Cardiac fibroblast (primary cell): ENCODE measurements at regions not wholly inside any gene's neighbourhood (a gene's known extent, or its start where the extent isn't known, plus 50 kb on each side); places are given as distances from the start of the nearest gene placed in this dataset.

ENCODE experiments used
- DNase-seq, 2 donors: peaks; one replicate each; pipeline versions ENCODE4 v3.0.0 to v3.0.0-alpha.2; 2010; ENCODE audit warnings: low read depth in 2 of 2
- H3K4me3 ChIP-seq, 2 donors: replicated peaks in 1 of 2; 1 replicate in 1 of 2; 2 replicates in 1 of 2; pipeline ENCODE4 v1.5.1; 2011; ENCODE audit warnings: low read depth in 2 of 2, low read length in 2 of 2, mild to moderate bottlenecking in 2 of 2, moderate library complexity in 1 of 2
- TF ChIP-seq, protein P1 (sequence below): IDR thresholded peaks from one replicate; pipeline ENCODE4 v1.5.1; 2011; ENCODE audit warnings: low read depth, mild to moderate bottlenecking, low read length, inconsistent platforms

DNA sequence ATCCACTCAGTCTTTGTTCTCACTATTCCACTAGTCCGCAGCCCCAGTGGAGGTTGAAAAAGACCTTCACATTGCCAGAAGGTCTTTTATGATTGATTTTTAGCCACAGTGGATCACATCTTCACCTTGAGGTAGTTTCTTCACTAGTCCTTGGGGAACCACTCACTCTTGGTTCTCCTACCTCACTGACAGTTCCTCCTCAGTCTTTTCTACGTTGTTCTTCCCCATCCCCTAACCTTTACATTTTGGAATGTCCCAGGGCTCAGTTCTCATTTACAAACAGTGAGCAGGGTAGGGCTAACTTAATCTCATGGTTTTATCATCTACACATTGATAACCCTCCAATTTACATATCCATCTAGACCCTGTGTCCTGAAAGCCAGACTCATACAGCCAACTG lies 316.4 kb upstream of the SORL1-AS1 start:
- no peak overlapping the region for H3K4me3 ChIP-seq
- TF ChIP-seq, protein P1, sequence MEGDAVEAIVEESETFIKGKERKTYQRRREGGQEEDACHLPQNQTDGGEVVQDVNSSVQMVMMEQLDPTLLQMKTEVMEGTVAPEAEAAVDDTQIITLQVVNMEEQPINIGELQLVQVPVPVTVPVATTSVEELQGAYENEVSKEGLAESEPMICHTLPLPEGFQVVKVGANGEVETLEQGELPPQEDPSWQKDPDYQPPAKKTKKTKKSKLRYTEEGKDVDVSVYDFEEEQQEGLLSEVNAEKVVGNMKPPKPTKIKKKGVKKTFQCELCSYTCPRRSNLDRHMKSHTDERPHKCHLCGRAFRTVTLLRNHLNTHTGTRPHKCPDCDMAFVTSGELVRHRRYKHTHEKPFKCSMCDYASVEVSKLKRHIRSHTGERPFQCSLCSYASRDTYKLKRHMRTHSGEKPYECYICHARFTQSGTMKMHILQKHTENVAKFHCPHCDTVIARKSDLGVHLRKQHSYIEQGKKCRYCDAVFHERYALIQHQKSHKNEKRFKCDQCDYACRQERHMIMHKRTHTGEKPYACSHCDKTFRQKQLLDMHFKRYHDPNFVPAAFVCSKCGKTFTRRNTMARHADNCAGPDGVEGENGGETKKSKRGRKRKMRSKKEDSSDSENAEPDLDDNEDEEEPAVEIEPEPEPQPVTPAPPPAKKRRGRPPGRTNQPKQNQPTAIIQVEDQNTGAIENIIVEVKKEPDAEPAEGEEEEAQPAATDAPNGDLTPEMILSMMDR: no peak
- DNase-seq: no peak

DNA sequence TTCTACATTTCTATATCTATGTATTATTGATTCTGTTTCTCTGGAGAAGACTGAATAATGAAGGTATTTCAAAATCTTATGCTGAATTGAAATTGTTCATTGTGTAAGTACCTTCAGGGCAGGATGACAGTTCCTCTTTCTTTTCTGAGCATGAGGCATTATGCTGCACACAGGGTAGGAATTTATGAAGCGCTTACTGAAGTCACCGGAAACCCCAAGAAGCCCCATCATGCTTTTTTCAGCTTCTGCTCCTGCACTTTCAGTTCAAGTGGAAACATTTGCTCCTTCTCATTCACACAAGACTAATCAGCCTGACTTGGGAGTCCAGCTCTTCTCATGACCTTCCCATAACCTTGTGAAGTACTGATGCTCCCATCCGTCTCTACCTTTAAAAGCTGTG lies 314.7 kb upstream of the SORL1-AS1 start:
- H3K4me3 ChIP-seq: no peak overlapping the region
- TF ChIP-seq, protein P1: no peak
- DNase-seq: no peak

DNA sequence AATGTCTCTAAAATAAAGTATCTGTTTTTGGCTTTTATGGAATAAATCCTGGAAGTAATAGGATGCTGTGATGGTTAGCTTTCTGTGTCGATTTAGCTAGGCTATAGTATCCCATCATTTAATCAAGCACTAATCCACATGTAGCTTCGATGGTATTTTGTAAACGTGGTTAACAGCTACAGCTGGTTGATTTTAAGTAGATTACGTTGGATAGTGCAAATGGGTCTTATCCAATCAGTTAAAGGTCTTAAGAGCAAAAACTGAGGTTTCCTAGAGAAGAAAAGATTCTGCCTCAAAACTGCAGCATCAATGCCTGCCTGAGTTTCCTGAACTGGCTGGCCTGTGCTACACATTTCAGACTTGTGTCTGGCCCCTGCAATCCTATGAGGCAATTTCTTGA lies 314.2 kb upstream of the SORL1-AS1 start:
- no peak for DNase-seq
- TF ChIP-seq, protein P1: no peak

DNA sequence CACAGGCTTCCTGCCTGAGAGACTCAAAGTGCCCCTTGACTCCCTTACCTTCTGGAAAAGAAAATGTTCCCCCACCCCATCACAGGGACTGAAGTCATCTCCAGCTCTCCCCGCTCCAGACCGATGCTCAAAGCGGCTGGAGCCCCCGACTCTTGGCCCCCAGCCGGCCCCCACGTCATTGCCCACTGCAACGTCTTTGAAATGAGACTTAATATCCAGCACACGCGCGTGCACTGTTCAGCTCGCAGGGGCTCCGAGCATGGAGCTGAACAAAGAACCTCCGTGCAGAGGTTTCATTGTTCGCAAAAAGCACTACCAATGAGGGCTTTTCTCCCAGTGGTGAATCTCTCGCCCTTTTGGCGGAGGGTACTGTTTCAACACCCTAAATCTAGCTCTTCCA lies 313.4 kb upstream of the SORL1-AS1 start:
- TF ChIP-seq, protein P1: no peak
- no peak for DNase-seq
- H3K4me3 ChIP-seq: no peak overlapping the region

More for the DNA sequence above, 314.2 kb upstream of the SORL1-AS1 start:
- no peak overlapping the region for H3K4me3 ChIP-seq

DNA sequence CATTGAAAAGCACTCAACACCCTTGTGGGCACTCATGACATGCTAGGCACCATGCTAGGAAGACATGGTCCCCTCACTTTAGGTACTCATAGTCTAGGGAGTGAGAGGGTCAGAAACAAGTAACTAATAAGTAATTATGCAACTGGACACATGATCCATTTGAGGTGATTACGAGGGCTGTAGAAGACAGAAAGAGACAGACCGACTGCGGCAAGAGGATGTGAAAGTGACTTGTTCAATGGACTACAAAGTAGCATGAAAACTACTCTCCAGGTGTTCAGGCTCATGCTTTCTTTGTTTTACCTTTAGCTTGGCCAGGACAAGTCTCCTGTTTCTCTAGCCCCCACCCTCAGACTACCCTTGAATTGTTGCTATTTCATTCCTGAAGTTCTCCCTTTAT lies 310.8 kb upstream of the SORL1-AS1 start:
- DNase-seq: no peak
- H3K4me3 ChIP-seq: no peak overlapping the region
- TF ChIP-seq, protein P1: no peak

DNA sequence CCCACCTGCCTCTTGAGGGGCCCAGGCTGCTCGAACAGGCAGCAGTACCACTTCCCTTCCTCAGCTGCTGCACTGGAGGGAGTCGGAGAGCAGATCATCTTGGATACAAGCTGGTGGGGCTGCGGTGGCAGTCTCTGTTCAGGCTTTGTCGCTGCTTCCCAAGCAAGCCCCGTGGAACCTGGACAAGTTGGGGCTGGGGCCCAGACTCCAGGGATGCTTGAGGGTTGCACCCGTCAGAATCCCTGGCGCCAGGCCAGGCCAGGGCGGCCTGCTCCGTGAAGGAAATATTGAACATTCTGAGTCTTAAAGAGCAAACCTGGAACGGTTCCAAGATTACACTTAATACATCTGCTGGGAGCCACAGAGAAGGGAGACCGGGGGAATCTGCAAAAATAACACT lies 310.1 kb upstream of the SORL1-AS1 start:
- TF ChIP-seq, protein P1: peak; percentile 8
- DNase-seq: peak; percentile 54 to 60
- no peak overlapping the region for H3K4me3 ChIP-seq

DNA sequence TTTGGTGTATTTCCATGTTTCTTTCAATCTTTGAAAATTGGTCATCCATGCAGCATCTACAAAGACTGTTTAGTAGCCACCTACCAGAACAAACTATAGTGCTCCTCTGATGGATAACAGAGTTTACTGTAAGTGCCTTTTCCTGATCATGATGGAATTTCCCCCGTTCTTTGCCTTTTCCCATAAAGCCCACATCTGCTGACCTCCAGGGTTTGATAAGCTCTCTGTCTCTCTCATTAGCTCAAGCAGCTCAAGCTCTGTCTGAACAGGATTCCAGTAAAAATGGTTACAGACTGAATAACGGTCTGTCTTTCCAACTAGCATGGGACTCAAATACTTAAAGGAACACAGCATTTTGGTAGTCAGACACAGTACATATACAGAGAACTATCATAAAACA lies 308.4 kb upstream of the SORL1-AS1 start:
- H3K4me3 ChIP-seq: no peak overlapping the region
- peak in 1 of 2 donors; percentile 51 for DNase-seq
- TF ChIP-seq, protein P1: no peak
